ENCODE measurements at regions not wholly inside any gene's neighbourhood (a gene's known extent, or its start where the extent isn't known, plus 50 kb on each side); places are given as distances from the start of the nearest gene placed in this dataset.

DNA sequence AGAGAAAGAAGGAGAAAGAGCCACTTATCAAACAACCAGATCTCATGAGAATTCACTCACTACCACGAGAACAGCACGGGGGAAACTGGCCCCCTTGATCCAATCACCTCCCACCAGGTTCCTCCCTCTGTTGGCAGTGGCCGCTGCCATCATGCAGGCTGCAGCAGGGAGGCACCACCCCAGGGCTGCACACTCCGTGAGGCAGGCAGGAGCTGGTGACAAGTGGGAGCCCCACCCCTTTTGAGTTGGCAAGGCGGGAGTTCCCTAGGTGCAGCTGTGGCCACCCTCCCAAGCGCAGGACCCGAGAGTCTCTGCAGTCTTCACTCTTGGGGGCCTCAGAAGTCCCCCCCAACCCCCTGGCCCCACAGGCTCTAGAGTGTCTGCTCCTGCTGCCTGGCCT lies 83.9 kb upstream of the GJB5 start:
- no peak for TF ChIP-seq CTCF (conservative IDR thresholded peaks at IDR 0.05; ENCODE audit: low read length)
- TF ChIP-seq EZH2phosphoT487 (IDR thresholded peaks at IDR 0.05; ENCODE audit: borderline replicate concordance, low read depth, low read length) = no peak

Data from OCI-LY7 (cell line).